Liver (tissue), 8 donors: ENCODE measurements at regions not wholly inside any gene's neighbourhood (a gene's known extent, or its start where the extent isn't known, plus 50 kb on each side); places are given as distances from the start of the nearest gene placed in this dataset.

Experiments used
- DNase-seq: peaks from one replicate; pipeline ENCODE4 v3.0.0-alpha.2; 2017; ENCODE audit warnings: low spot score
- H3K27ac ChIP-seq, 2 donors: one replicate each; pipeline ENCODE4 v1.7.0; 2013; ENCODE audit warnings: inconsistent platforms in 2 of 2, low read length in 2 of 2, control low read depth in 1 of 2, low read depth in 1 of 2, mild to moderate bottlenecking in 1 of 2
- H3K27me3 ChIP-seq, 4 donors: one replicate each; pipeline versions ENCODE4 v1.6.1 to v1.7.0; 2013; ENCODE audit warnings: low read length in 3 of 4, inconsistent platforms in 1 of 4, mild to moderate bottlenecking in 1 of 4, moderate library complexity in 1 of 4; ENCODE audit not compliant: control insufficient read depth in 4 of 4, insufficient read depth in 4 of 4
- H3K36me3 ChIP-seq, 4 donors: one replicate each; pipeline versions ENCODE4 v1.6.1 to v1.7.0; 2013; ENCODE audit warnings: low read length in 3 of 4, mild to moderate bottlenecking in 3 of 4, low read depth in 1 of 4, moderate library complexity in 1 of 4; ENCODE audit not compliant: control insufficient read depth in 4 of 4, insufficient read depth in 3 of 4
- H3K4me1 ChIP-seq, 4 donors: one replicate each; pipeline versions ENCODE4 v1.6.1 to v1.7.0; 2013; ENCODE audit warnings: low read length in 3 of 4, mild to moderate bottlenecking in 3 of 4, moderate library complexity in 1 of 4; ENCODE audit not compliant: control insufficient read depth in 4 of 4, insufficient read depth in 4 of 4
- H3K4me3 ChIP-seq, 3 donors: one replicate each; pipeline versions ENCODE4 v1.6.1 to v1.7.0; 2013; ENCODE audit warnings: low read length in 3 of 3, control low read depth in 1 of 3, low read depth in 1 of 3, mild to moderate bottlenecking in 1 of 3
- H3K9ac ChIP-seq, 2 donors: one replicate each; pipeline ENCODE4 v1.7.0; 2013; ENCODE audit warnings: low read length in 2 of 2, mild to moderate bottlenecking in 2 of 2, moderate library complexity in 2 of 2, control low read depth in 1 of 2, low read depth in 1 of 2
- H3K9me3 ChIP-seq, 4 donors: one replicate each; pipeline versions ENCODE4 v1.6.1 to v1.7.0; 2013; ENCODE audit warnings: low read length in 3 of 4; ENCODE audit not compliant: control insufficient read depth in 4 of 4
- ATF3 ChIP-seq: IDR thresholded peaks from 2 replicates; pipeline ENCODE4 v1.6.1; 2016; ENCODE audit warnings: antibody characterized with exemption
- CTCF ChIP-seq: fragments of 150-350 bp; IDR thresholded peaks from 2 replicates; pipeline ENCODE4 v1.5.1; 2017; ENCODE audit warnings: improper control_type of control experiment, low read depth, low read length; ENCODE audit not compliant: missing input control
- EGR1 ChIP-seq, 2 donors: IDR thresholded peaks; 2 replicates each; pipeline ENCODE4 v1.6.1; 2016 to 2018; ENCODE audit warnings: antibody characterized with exemption in 2 of 2, low read depth in 2 of 2
- FOXA1 ChIP-seq: IDR thresholded peaks from 2 replicates; pipeline ENCODE4 v1.6.1; 2016; ENCODE audit warnings: antibody characterized with exemption
- FOXA2 ChIP-seq: IDR thresholded peaks from 2 replicates; pipeline ENCODE4 v1.6.1; 2016; ENCODE audit warnings: antibody characterized with exemption
- GABPA ChIP-seq, 2 donors: IDR thresholded peaks in 1 of 2; conservative IDR thresholded peaks in 1 of 2; 2 replicates each; pipeline ENCODE4 v1.6.1; 2016; ENCODE audit warnings: antibody characterized with exemption in 2 of 2, mild to moderate bottlenecking in 1 of 2, moderate library complexity in 1 of 2
- HNF4A ChIP-seq, 2 donors: conservative IDR thresholded peaks; 2 replicates each; pipeline ENCODE4 v1.6.1; 2016; ENCODE audit warnings: antibody characterized with exemption in 2 of 2, mild to moderate bottlenecking in 2 of 2
- HNF4G ChIP-seq: IDR thresholded peaks from 2 replicates; pipeline ENCODE4 v1.6.1; 2016; ENCODE audit warnings: antibody characterized with exemption
- JUND ChIP-seq, 2 donors: IDR thresholded peaks; 2 replicates each; pipeline ENCODE4 v1.6.1; 2016; ENCODE audit warnings: antibody characterized with exemption in 2 of 2
- NR2F2 ChIP-seq: IDR thresholded peaks from 2 replicates; pipeline ENCODE4 v1.6.1; 2016; ENCODE audit warnings: antibody characterized with exemption
- RAD21 ChIP-seq, 2 donors: IDR thresholded peaks; 2 replicates each; pipeline ENCODE4 v1.6.1; 2016; ENCODE audit warnings: antibody characterized with exemption in 2 of 2, mild to moderate bottlenecking in 2 of 2
- REST ChIP-seq: IDR thresholded peaks from 2 replicates; pipeline ENCODE4 v1.6.1; 2016; ENCODE audit warnings: antibody characterized with exemption, mild to moderate bottlenecking
- RXRA ChIP-seq, 2 donors: IDR thresholded peaks; 2 replicates each; pipeline ENCODE4 v1.6.1; 2017 to 2018; ENCODE audit warnings: antibody characterized with exemption in 2 of 2, mild to moderate bottlenecking in 1 of 2
- SP1 ChIP-seq: IDR thresholded peaks from 2 replicates; pipeline ENCODE4 v1.6.1; 2018; ENCODE audit warnings: antibody characterized with exemption, mild to moderate bottlenecking
- TAF1 ChIP-seq: conservative IDR thresholded peaks from 2 replicates; pipeline ENCODE4 v1.6.1; 2016; ENCODE audit warnings: antibody characterized with exemption, mild to moderate bottlenecking
- YY1 ChIP-seq: IDR thresholded peaks from 2 replicates; pipeline ENCODE4 v1.6.1; 2016; ENCODE audit warnings: antibody characterized with exemption, mild to moderate bottlenecking
- WGBS: extraction: QIAGEN DNeasy Blood & Tissue Kit; methylation state at CpG from one replicate; pipeline ENCODE4 v1.1.7; 2013; 5-methylcytosine and 5-hydroxymethylcytosine counted together
- TF ChIP-seq, protein P1 (sequence below): IDR thresholded peaks from 2 replicates; pipeline ENCODE4 v1.6.1; 2016; ENCODE audit warnings: antibody characterized with exemption
- TF ChIP-seq, protein P2 (sequence below): IDR thresholded peaks from 2 replicates; pipeline ENCODE4 v1.6.1; 2016; ENCODE audit warnings: antibody characterized with exemption
- donor health status: healthy.
- donor health status: healthy.
- donor health status: healthy.
- donor health status: healthy.
- donor health status: healthy.

GRCh38 chr1:199098468-199098867 lies 459.6 kb downstream of the PTPRC start:
- DNase-seq, result no peak
- Histone ChIP-seq H3K36me3 (no peaks in the 10 kb centered on the region), H3K27me3 (no peaks in the 10 kb centered on the region), H3K27ac (no peak overlapping the region), H3K9ac (no peak overlapping the region), H3K4me1 (no peaks in the 10 kb centered on the region), H3K4me3 (no peak overlapping the region), H3K9me3 (no peaks in the 10 kb centered on the region)
- TF ChIP-seq SP1 (no peak), RAD21 (IDR thresholded peaks at IDR 0.05) (no peak), FOXA2 (no peak), RXRA (IDR thresholded peaks at IDR 0.05) (no peak), REST (no peak), NR2F2 (no peak), EGR1 (IDR thresholded peaks at IDR 0.05; ENCODE audit: low read depth in 2 of 2) (no peak), YY1 (no peak), HNF4A (conservative IDR thresholded peaks at IDR 0.05) (no peak), ATF3 (no peak), HNF4G (no peak), FOXA1 (no peak), JUND (IDR thresholded peaks at IDR 0.05) (no peak), CTCF (no peak), TAF1 (no peak), GABPA (IDR thresholded peaks at IDR 0.05 in 1 of 2, conservative IDR thresholded peaks at IDR 0.05 in 1 of 2) (no peak)
- TF ChIP-seq, protein P1, sequence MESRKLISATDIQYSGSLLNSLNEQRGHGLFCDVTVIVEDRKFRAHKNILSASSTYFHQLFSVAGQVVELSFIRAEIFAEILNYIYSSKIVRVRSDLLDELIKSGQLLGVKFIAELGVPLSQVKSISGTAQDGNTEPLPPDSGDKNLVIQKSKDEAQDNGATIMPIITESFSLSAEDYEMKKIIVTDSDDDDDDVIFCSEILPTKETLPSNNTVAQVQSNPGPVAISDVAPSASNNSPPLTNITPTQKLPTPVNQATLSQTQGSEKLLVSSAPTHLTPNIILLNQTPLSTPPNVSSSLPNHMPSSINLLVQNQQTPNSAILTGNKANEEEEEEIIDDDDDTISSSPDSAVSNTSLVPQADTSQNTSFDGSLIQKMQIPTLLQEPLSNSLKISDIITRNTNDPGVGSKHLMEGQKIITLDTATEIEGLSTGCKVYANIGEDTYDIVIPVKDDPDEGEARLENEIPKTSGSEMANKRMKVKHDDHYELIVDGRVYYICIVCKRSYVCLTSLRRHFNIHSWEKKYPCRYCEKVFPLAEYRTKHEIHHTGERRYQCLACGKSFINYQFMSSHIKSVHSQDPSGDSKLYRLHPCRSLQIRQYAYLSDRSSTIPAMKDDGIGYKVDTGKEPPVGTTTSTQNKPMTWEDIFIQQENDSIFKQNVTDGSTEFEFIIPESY, result no peak
- TF ChIP-seq, protein P2, sequence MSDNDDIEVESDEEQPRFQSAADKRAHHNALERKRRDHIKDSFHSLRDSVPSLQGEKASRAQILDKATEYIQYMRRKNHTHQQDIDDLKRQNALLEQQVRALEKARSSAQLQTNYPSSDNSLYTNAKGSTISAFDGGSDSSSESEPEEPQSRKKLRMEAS, result no peak
- 84% methylated on average over 5 of the region's 5 CpGs for WGBS
